C4-2B (cell line): ENCODE measurements at regions not wholly inside any gene's neighbourhood (a gene's known extent, or its start where the extent isn't known, plus 50 kb on each side); places are given as distances from the start of the nearest gene placed in this dataset.
"Not testable (repeated sequence)": the region's sequence is repeated elsewhere in the genome, so short reads cannot be mapped to it uniquely, and the experiment has no call there.

Experiments
- ZFX ChIP-seq: fragments of 450-650 bp; IDR thresholded peaks from 2 replicates; pipeline ENCODE4 v1.6.1; 2017
- TF ChIP-seq, protein P1 (sequence below): fragments of 450-650 bp; conservative IDR thresholded peaks from 2 replicates; pipeline ENCODE4 v1.5.1; 2017; ENCODE audit warnings: mild to moderate bottlenecking

GRCh38 chrX:131430465-131430864 lies 113.4 kb upstream of the OR13H1 start:
- TF ChIP-seq, protein P1, sequence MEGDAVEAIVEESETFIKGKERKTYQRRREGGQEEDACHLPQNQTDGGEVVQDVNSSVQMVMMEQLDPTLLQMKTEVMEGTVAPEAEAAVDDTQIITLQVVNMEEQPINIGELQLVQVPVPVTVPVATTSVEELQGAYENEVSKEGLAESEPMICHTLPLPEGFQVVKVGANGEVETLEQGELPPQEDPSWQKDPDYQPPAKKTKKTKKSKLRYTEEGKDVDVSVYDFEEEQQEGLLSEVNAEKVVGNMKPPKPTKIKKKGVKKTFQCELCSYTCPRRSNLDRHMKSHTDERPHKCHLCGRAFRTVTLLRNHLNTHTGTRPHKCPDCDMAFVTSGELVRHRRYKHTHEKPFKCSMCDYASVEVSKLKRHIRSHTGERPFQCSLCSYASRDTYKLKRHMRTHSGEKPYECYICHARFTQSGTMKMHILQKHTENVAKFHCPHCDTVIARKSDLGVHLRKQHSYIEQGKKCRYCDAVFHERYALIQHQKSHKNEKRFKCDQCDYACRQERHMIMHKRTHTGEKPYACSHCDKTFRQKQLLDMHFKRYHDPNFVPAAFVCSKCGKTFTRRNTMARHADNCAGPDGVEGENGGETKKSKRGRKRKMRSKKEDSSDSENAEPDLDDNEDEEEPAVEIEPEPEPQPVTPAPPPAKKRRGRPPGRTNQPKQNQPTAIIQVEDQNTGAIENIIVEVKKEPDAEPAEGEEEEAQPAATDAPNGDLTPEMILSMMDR = not testable (repeated sequence)
- not testable (repeated sequence) for TF ChIP-seq ZFX
